ENCODE measurements at regions not wholly inside any gene's neighbourhood (a gene's known extent, or its start where the extent isn't known, plus 50 kb on each side); places are given as distances from the start of the nearest gene placed in this dataset.

DNA sequence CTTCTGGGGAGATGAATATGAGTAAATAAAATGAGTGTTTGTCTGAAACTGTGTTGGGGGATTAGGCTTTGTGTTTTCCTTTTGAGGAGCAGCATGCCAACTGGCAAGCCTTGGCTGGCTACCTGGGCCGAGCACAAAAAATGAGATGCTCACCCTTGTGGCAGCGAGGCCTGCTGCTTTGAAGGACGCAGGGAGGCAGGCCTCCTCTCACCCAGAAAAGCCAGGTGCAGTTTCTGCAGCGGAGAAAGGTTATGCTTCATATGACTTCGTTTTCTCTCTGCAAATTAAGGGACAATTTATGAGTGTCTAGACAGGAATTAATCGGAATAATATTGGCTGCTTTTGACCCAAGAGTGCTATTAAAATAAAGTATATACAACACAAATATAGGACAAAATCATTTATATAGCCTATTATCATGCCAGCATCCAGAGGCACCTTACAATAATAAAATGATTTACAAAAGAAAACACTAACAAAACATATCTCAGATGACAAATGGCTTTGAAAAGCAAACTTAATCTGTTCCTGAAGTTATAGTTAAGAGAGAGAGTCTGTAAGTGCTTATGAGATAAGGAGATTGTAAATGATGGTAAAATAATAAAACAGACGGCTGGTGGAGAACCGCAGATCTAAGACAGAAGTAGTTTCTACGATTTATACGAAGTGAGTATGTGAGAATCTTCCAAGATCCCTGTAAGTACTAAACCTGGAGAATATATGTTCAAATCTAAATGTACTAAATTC, 682.8 kb upstream of the NR2F2 start:
- TF ChIP-seq POLR2AphosphoS5 (IDR thresholded peaks at IDR 0.05; ENCODE audit: low read depth, low read length) (no peak), TAF1 (IDR thresholded peaks at IDR 0.05; ENCODE audit: borderline replicate concordance, insufficient read depth, low read length) (no peak), SIN3A (IDR thresholded peaks at IDR 0.05; ENCODE audit: borderline replicate concordance, insufficient read depth, low read length) (no peak), FOXP2 (optimal IDR thresholded peaks at IDR 0.05; ENCODE audit: borderline replicate concordance, extremely low read depth, extremely low read length, insufficient read depth) (no peak)
- TF ChIP-seq, protein P1, sequence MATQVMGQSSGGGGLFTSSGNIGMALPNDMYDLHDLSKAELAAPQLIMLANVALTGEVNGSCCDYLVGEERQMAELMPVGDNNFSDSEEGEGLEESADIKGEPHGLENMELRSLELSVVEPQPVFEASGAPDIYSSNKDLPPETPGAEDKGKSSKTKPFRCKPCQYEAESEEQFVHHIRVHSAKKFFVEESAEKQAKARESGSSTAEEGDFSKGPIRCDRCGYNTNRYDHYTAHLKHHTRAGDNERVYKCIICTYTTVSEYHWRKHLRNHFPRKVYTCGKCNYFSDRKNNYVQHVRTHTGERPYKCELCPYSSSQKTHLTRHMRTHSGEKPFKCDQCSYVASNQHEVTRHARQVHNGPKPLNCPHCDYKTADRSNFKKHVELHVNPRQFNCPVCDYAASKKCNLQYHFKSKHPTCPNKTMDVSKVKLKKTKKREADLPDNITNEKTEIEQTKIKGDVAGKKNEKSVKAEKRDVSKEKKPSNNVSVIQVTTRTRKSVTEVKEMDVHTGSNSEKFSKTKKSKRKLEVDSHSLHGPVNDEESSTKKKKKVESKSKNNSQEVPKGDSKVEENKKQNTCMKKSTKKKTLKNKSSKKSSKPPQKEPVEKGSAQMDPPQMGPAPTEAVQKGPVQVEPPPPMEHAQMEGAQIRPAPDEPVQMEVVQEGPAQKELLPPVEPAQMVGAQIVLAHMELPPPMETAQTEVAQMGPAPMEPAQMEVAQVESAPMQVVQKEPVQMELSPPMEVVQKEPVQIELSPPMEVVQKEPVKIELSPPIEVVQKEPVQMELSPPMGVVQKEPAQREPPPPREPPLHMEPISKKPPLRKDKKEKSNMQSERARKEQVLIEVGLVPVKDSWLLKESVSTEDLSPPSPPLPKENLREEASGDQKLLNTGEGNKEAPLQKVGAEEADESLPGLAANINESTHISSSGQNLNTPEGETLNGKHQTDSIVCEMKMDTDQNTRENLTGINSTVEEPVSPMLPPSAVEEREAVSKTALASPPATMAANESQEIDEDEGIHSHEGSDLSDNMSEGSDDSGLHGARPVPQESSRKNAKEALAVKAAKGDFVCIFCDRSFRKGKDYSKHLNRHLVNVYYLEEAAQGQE (IDR thresholded peaks at IDR 0.05; ENCODE audit: insufficient read depth in 1 of 2, low read depth in 2 of 2, low read length in 2 of 2) = no peak

Data from PFSK-1 (cell line).